OCI-LY1 (cell line): ENCODE measurements at regions not wholly inside any gene's neighbourhood (a gene's known extent, or its start where the extent isn't known, plus 50 kb on each side); places are given as distances from the start of the nearest gene placed in this dataset.

Source experiments
- H2AFZ ChIP-seq: fragments of 200-600 bp; sonication (generic), shearing (Covaris generic); 2 replicates; pipeline ENCODE4 v1.6.0; 2014; ENCODE audit warnings: antibody characterized with exemption, mild to moderate bottlenecking, low read length
- H3F3A ChIP-seq: fragments of 200-600 bp; sonication (generic), shearing (Covaris generic); 2 replicates; pipeline ENCODE4 v1.6.0; 2014; ENCODE audit warnings: mild to moderate bottlenecking, antibody characterized with exemption, low read length, moderate library complexity; ENCODE audit not compliant: insufficient read depth
- H3K27ac ChIP-seq: fragments of 200-600 bp; sonication (generic); 2 replicates; pipeline ENCODE4 v1.5.1; 2014; ENCODE audit warnings: low read length, mixed run types, mild to moderate bottlenecking, low read depth; ENCODE audit not compliant: poor library complexity, severe bottlenecking
- H3K27me3 ChIP-seq: fragments of 200-600 bp; sonication (generic); 2 replicates; pipeline ENCODE4 v1.6.0; 2014; ENCODE audit warnings: antibody characterized with exemption, mild to moderate bottlenecking, low read length, moderate library complexity; ENCODE audit not compliant: insufficient read depth
- H3K36me3 ChIP-seq: fragments of 200-600 bp; sonication (generic); 2 replicates; pipeline ENCODE4 v1.6.1; 2014; ENCODE audit warnings: mild to moderate bottlenecking, antibody characterized with exemption, low read length, moderate library complexity, mixed read lengths; ENCODE audit not compliant: insufficient read depth
- H3K4me1 ChIP-seq: fragments of 200-600 bp; sonication (generic); 2 replicates; pipeline ENCODE4 v1.5.1; 2014; ENCODE audit warnings: mild to moderate bottlenecking, low read length, moderate library complexity; ENCODE audit not compliant: insufficient read depth, severe bottlenecking
- H3K4me2 ChIP-seq: fragments of 200-600 bp; sonication (generic), shearing (Covaris generic); 2 replicates; pipeline ENCODE4 v1.6.1; 2014; ENCODE audit warnings: low read length
- H3K4me3 ChIP-seq: fragments of 200-600 bp; sonication (generic); 2 replicates; pipeline ENCODE4 v1.5.1; 2014; ENCODE audit warnings: low read length, low read depth, mild to moderate bottlenecking, mixed read lengths; ENCODE audit not compliant: poor library complexity, severe bottlenecking
- H3K79me2 ChIP-seq: fragments of 200-600 bp; shearing (Covaris generic); 2 replicates; pipeline ENCODE4 v1.6.1; 2016; ENCODE audit warnings: mixed run types, low read length, mixed read lengths; ENCODE audit not compliant: insufficient read depth
- H3K9ac ChIP-seq: fragments of 200-600 bp; sonication (generic), shearing (Covaris generic); 2 replicates; pipeline ENCODE4 v1.6.1; 2014; ENCODE audit warnings: mild to moderate bottlenecking, low read length, mixed read lengths
- H3K9me2 ChIP-seq: fragments of 200-600 bp; sonication (generic), shearing (Covaris generic); 2 replicates; pipeline ENCODE4 v1.6.1; 2014; ENCODE audit warnings: low read depth, mild to moderate bottlenecking, low read length, mixed read lengths
- H3K9me3 ChIP-seq: fragments of 200-600 bp; shearing (Covaris generic); 2 replicates; pipeline ENCODE4 v1.6.1; 2014; ENCODE audit warnings: low read length, mixed read lengths
- H4K20me1 ChIP-seq: fragments of 200-600 bp; sonication (generic), shearing (Covaris generic); 2 replicates; pipeline ENCODE4 v1.6.0; 2016; ENCODE audit warnings: mild to moderate bottlenecking, low read length; ENCODE audit not compliant: insufficient read depth
- EZH2 ChIP-seq: fragments of 200-600 bp; sonication (generic), shearing (Covaris generic); IDR thresholded peaks from 2 replicates; pipeline ENCODE4 v1.8.0; 2017; ENCODE audit warnings: borderline replicate concordance, mixed run types, mild to moderate bottlenecking, antibody characterized with exemption, low read length, moderate library complexity, mixed read lengths
- TF ChIP-seq, protein P1 (sequence below): fragments of 200-600 bp; sonication (generic), shearing (Covaris generic); IDR thresholded peaks from 2 replicates; pipeline ENCODE4 v1.5.1; 2017; ENCODE audit warnings: mild to moderate bottlenecking, antibody characterized with exemption, low read length, moderate library complexity, mixed read lengths

DNA sequence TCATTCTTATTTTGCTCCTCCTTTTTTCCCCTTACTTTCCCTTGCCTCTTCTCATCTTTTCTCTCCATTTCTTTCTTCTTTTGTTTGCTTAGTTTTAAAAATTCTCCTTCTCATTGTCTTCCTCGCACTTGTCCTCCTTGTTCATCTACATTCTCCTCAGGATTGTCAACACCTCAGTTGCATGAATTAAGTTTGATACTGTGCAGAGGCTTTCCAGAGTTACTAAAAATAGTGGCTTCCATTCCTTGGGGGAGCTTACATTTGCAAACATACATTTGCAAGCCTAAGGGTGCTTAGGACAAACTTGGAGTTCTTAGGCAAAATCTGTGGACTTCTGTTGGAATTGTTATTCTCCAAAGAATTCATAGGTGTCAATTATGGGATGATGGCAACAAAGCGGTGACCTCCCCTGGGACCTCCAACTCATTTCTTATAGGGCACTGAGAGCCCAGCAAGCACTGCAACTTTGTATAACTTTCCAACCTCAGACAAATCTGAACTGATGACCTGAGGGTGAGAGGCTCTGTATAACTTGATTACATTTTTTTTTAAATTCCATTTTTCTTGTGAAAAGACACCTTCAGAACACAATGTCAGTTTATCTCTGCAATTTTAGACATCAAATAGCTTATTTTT is 371.4 kb downstream of the TMEM38B start:
- Histone ChIP-seq H3K9ac (no peak overlapping the region), H3K4me3 (no peak overlapping the region), H3K27me3 (no peaks in the 10 kb centered on the region), H3K4me2 (no peak overlapping the region), H4K20me1 (no peaks in the 10 kb centered on the region), H3K4me1 (no peaks in the 10 kb centered on the region), H3F3A (no peaks in the 10 kb centered on the region), H2AFZ (no peak overlapping the region), H3K9me2 (no peaks in the 10 kb centered on the region), H3K79me2 (no peaks in the 10 kb centered on the region), H3K36me3 (no peaks in the 10 kb centered on the region), H3K9me3 (no peaks in the 10 kb centered on the region), H3K27ac (no peak overlapping the region)
- TF ChIP-seq, protein P1, sequence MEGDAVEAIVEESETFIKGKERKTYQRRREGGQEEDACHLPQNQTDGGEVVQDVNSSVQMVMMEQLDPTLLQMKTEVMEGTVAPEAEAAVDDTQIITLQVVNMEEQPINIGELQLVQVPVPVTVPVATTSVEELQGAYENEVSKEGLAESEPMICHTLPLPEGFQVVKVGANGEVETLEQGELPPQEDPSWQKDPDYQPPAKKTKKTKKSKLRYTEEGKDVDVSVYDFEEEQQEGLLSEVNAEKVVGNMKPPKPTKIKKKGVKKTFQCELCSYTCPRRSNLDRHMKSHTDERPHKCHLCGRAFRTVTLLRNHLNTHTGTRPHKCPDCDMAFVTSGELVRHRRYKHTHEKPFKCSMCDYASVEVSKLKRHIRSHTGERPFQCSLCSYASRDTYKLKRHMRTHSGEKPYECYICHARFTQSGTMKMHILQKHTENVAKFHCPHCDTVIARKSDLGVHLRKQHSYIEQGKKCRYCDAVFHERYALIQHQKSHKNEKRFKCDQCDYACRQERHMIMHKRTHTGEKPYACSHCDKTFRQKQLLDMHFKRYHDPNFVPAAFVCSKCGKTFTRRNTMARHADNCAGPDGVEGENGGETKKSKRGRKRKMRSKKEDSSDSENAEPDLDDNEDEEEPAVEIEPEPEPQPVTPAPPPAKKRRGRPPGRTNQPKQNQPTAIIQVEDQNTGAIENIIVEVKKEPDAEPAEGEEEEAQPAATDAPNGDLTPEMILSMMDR, result no peak
- no peak for TF ChIP-seq EZH2

DNA sequence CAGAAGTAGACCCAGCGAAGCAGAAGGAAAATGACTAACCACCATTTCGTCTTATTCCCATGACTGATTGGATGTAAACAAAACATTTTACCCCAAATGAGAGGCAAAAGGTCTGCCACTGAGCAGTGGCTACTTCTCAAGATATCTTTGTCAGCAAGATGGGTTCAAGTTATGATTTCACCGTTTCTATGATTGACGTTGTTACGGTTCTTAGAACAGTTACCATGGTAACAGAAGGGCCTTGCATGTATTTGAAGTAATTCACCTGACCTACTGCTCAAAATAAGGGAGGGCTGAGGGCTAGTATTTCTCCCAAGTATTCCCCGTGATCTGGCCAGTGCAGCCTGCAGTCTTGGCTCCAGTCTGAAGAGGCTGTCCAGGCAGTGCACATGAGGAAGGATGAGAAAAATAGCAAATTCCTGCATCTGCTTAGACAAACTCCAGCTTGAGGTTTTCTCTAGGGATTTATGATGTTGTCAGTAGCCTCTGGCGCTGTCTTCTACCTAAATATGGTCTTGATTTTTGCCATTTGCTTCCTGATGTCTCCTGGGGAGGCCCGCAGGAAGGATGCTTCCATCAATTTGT is 372.7 kb downstream of the TMEM38B start:
- Histone ChIP-seq H3K4me3 (no peak overlapping the region), H3K4me2 (no peak overlapping the region), H4K20me1 (no peaks in the 10 kb centered on the region), H3K9ac (no peak overlapping the region), H3K27me3 (no peaks in the 10 kb centered on the region), H3K36me3 (no peaks in the 10 kb centered on the region), H3K9me3 (no peaks in the 10 kb centered on the region), H3F3A (no peaks in the 10 kb centered on the region), H3K9me2 (no peaks in the 10 kb centered on the region), H2AFZ (no peak overlapping the region), H3K79me2 (no peaks in the 10 kb centered on the region), H3K27ac (no peak overlapping the region), H3K4me1 (no peaks in the 10 kb centered on the region)
- TF ChIP-seq, protein P1, result no peak
- TF ChIP-seq EZH2, result no peak

DNA sequence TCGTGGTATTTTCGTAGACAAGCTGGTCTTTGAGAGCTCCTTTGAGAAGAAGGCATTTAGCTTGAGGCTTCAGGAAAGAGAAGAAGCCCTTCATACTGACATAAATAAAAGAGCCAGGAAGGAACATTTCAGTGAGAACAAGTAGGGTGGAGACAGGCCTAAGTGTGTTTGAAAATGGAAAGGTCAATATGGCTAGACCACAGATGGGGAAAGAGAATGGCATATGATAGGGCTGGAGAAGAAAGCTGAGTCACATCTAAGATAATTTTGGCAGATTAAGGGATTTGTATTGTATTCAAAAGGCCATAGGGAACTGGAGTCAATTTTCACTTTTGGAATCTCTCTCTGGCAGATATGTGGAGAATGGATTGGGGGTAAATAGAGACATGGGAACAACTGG is 374.9 kb downstream of the TMEM38B start:
- Histone ChIP-seq H3K9me2 (no peaks in the 10 kb centered on the region), H3F3A (no peaks in the 10 kb centered on the region), H3K4me3 (no peak overlapping the region), H3K9me3 (no peaks in the 10 kb centered on the region), H4K20me1 (no peaks in the 10 kb centered on the region), H3K9ac (no peak overlapping the region), H3K36me3 (no peaks in the 10 kb centered on the region), H3K27ac (no peak overlapping the region), H2AFZ (no peak overlapping the region), H3K4me2 (no peak overlapping the region), H3K4me1 (no peaks in the 10 kb centered on the region), H3K79me2 (no peaks in the 10 kb centered on the region), H3K27me3 (no peaks in the 10 kb centered on the region)
- TF ChIP-seq, protein P1, result no peak
- no peak for TF ChIP-seq EZH2
